CD4-positive, CD25-positive, alpha-beta regulatory T cell (primary cell): ENCODE measurements at regions not wholly inside any gene's neighbourhood (a gene's known extent, or its start where the extent isn't known, plus 50 kb on each side); places are given as distances from the start of the nearest gene placed in this dataset.
"Not testable (repeated sequence)": the region's sequence is repeated elsewhere in the genome, so short reads cannot be mapped to it uniquely, and the experiment has no call there.

ENCODE experiments used
- ATAC-seq, 2 donors: fragments of 150-1000 bp; cut with Tn5 transposase; one replicate each; pipeline ENCODE4 v1.10.0; 2021; ENCODE audit warnings: low read depth in 2 of 2, moderate number of reproducible peaks in 2 of 2, moderate library complexity in 1 of 2
- DNase-seq, 3 donors: peaks; one replicate each; pipeline versions ENCODE4 v3.0.0 to v3.0.0-alpha.2; 2012 to 2022; ENCODE audit warnings: mixed read lengths in 1 of 3
- H3K27ac ChIP-seq: one replicate; pipeline ENCODE4 v1.7.0; 2013; ENCODE audit warnings: mild to moderate bottlenecking, low read length; ENCODE audit not compliant: insufficient read depth, poor library complexity, severe bottlenecking
- H3K27me3 ChIP-seq: one replicate; pipeline ENCODE4 v1.7.0; 2013; ENCODE audit warnings: low read length; ENCODE audit not compliant: control insufficient read depth, insufficient read depth
- H3K36me3 ChIP-seq: one replicate; pipeline ENCODE4 v1.7.0; 2013; ENCODE audit warnings: mild to moderate bottlenecking, low read length, moderate library complexity; ENCODE audit not compliant: control insufficient read depth, insufficient read depth
- H3K4me1 ChIP-seq: 2 replicates; pipeline ENCODE4 v1.7.0; 2013; ENCODE audit warnings: mild to moderate bottlenecking, low read length; ENCODE audit not compliant: insufficient read depth, control insufficient read depth, poor library complexity, severe bottlenecking
- H3K4me3 ChIP-seq: one replicate; pipeline ENCODE4 v1.7.0; 2013; ENCODE audit warnings: low read depth, mild to moderate bottlenecking, low read length, moderate library complexity
- H3K9me3 ChIP-seq, 2 experiments: 1 replicate in 1 of 2; 2 replicates in 1 of 2; pipeline ENCODE4 v1.7.0; 2013; ENCODE audit warnings: low read length in 2 of 2, mild to moderate bottlenecking in 1 of 2, moderate library complexity in 1 of 2; ENCODE audit not compliant: control insufficient read depth in 2 of 2
- H3K27ac Mint-ChIP-seq, 3 donors: one replicate each; pipeline ENCODE4 v1.8.0; 2020 to 2022; ENCODE audit warnings: mild to moderate bottlenecking in 3 of 3, mixed read lengths in 3 of 3, moderate library complexity in 2 of 3
- H3K27me3 Mint-ChIP-seq: one replicate; pipeline ENCODE4 v1.8.0; 2022; ENCODE audit warnings: mild to moderate bottlenecking, mixed read lengths
- H3K36me3 Mint-ChIP-seq: one replicate; pipeline ENCODE4 v1.8.0; 2020; ENCODE audit warnings: mixed read lengths
- H3K4me1 Mint-ChIP-seq, 4 donors: one replicate each; pipeline ENCODE4 v1.8.0; 2020 to 2022; ENCODE audit warnings: mixed read lengths in 4 of 4, mild to moderate bottlenecking in 1 of 4
- H3K4me3 Mint-ChIP-seq, 4 donors: one replicate each; pipeline ENCODE4 v1.8.0; 2020 to 2022; ENCODE audit warnings: mild to moderate bottlenecking in 4 of 4, mixed read lengths in 4 of 4, moderate library complexity in 3 of 4
- H3K9me3 Mint-ChIP-seq, 7 donors: one replicate each; pipeline ENCODE4 v1.8.0; 2020 to 2022; ENCODE audit warnings: mixed read lengths in 7 of 7, mild to moderate bottlenecking in 3 of 7, moderate library complexity in 2 of 7

DNA sequence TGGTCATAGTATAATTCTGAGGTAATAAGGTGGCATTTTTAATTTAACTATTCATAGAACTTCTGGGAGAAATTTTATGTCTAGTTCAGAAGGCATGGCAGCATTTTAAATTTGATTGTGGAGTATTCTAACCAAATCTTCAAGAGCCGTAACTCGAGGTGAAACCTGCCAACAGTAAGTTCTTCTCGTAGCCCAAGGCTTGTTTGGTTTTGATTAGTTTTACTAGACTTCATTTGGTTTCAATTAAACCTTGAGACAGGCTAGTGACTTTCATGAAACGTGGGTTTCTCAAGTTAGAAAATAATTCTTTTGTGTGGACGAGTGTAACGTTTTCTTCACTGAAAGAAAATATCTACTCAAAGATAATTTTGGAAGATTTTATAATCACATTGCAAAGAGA is 395.5 kb downstream of the USP25 start:
- Histone ChIP-seq H3K4me3 (no peak overlapping the region), H3K4me1 (no peaks in the 10 kb centered on the region), H3K36me3 (no peaks in the 10 kb centered on the region), H3K27ac (no peak overlapping the region), H3K9me3 (no peaks in the 10 kb centered on the region), H3K27me3 (no peaks in the 10 kb centered on the region)
- no peak for ATAC-seq
- H3K9me3 Mint-ChIP-seq, result peaks cover 0 to 8% (median 4%) of the 10 kb centered on the region in 7 donors
- no peaks in the 10 kb centered on the region for H3K4me1 Mint-ChIP-seq
- no peaks in the 10 kb centered on the region for H3K36me3 Mint-ChIP-seq
- H3K4me3 Mint-ChIP-seq, result no peak overlapping the region
- H3K27ac Mint-ChIP-seq, result no peak overlapping the region
- no peaks in the 10 kb centered on the region for H3K27me3 Mint-ChIP-seq
- no peak for DNase-seq

DNA sequence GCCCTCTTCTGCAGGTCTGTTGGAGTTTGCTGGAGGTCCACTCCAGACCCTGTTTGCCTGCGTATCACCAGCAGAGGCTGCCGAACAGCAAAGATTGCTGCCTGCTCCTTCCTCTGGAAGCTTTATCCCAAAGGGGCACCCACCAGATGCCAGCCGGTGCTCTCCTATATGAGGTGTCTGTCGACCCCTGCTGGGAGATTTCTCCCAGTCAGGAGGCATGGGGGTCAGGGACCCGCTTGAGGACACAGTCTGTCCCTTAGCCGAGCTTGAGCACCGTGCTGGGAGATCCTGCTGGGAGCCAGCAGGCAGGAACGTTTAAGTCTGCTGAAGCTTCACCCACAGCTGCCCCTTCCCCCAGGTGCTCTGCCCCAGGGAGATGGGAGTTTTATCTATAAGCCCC is 402.7 kb downstream of the USP25 start:
- H3K36me3 ChIP-seq, H3K4me1 Mint-ChIP-seq, DNase-seq, H3K4me1 ChIP-seq, H3K36me3 Mint-ChIP-seq, H3K4me3 ChIP-seq, H3K27me3 ChIP-seq, H3K27ac Mint-ChIP-seq, H3K9me3 ChIP-seq, H3K27me3 Mint-ChIP-seq, ATAC-seq, H3K27ac ChIP-seq: not testable (repeated sequence)
- Mint-ChIP-seq H3K9me3 (peaks cover 0 to 16% (median 5%) of the 10 kb centered on the region in 7 donors), H3K4me3 (peak overlapping the region in 1 of 4 donors; percentile 49)

DNA sequence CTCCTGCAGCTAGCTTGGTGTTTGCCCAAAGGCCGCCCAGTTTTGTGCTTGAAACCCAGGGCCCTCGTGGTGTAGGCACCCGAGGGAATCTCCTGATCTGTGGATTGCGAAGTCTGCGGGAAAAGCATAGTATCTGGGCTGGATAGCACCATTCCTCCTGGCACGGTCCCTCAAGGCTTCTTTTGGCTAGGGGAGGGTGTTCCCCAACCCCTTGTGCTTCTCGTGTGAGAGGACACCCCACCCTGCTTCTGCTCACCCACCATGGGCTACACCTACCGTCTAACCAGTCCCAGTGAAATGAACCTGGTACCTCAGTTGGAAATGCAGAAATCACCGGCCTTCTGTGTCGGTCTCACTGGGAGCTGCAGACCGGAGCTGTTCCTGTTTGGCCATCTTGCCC is 403.5 kb downstream of the USP25 start:
- Histone ChIP-seq H3K27me3 (no peaks in the 10 kb centered on the region), H3K27ac (no peak overlapping the region), H3K4me1 (no peaks in the 10 kb centered on the region), H3K36me3 (no peaks in the 10 kb centered on the region), H3K4me3 (no peak overlapping the region), H3K9me3 (peaks cover 0 to 2% of the 10 kb centered on the region in 2 experiments)
- ATAC-seq (no peak), DNase-seq (no peak)
- Mint-ChIP-seq H3K36me3 (no peaks in the 10 kb centered on the region), H3K4me1 (no peaks in the 10 kb centered on the region), H3K9me3 (peaks cover 0 to 16% (median 5%) of the 10 kb centered on the region in 7 donors), H3K4me3 (no peak overlapping the region), H3K27ac (no peak overlapping the region), H3K27me3 (no peaks in the 10 kb centered on the region)

- H3K4me3 ChIP-seq, result no peak overlapping the region
- no peaks in the 10 kb centered on the region for H3K27me3 Mint-ChIP-seq
- no peaks in the 10 kb centered on the region for H3K36me3 ChIP-seq
- H3K4me1 ChIP-seq, result no peaks in the 10 kb centered on the region
- H3K9me3 Mint-ChIP-seq, result peaks cover 0 to 16% (median 5%) of the 10 kb centered on the region in 7 donors
- no peaks in the 10 kb centered on the region for H3K27me3 ChIP-seq
- DNase-seq (no peak), ATAC-seq (no peak)
- no peak overlapping the region for H3K27ac Mint-ChIP-seq
- H3K9me3 ChIP-seq, result peaks cover 0 to 2% of the 10 kb centered on the region in 2 experiments
- H3K4me3 Mint-ChIP-seq, result no peak overlapping the region
- H3K27ac ChIP-seq, result no peak overlapping the region
- H3K4me1 Mint-ChIP-seq, result no peaks in the 10 kb centered on the region
- no peaks in the 10 kb centered on the region for H3K36me3 Mint-ChIP-seq
Observed at GRCh38 chr21:16134134-16134533, 404.4 kb downstream of the USP25 start.

- H3K27me3 Mint-ChIP-seq, result no peaks in the 10 kb centered on the region
Observed at GRCh38 chr21:16137106-16137505, 407.3 kb downstream of the USP25 start.

GRCh38 chr21:16145052-16145451 is 415.3 kb downstream of the USP25 start:
- no peaks in the 10 kb centered on the region for H3K27me3 ChIP-seq
- H3K4me1 ChIP-seq, result no peaks in the 10 kb centered on the region
- no peaks in the 10 kb centered on the region for H3K27me3 Mint-ChIP-seq
- ATAC-seq (no peak), DNase-seq (no peak)
- no peaks in the 10 kb centered on the region for H3K4me1 Mint-ChIP-seq
- no peak overlapping the region for H3K4me3 ChIP-seq
- H3K9me3 Mint-ChIP-seq, result peaks cover 0 to 6% (median 3%) of the 10 kb centered on the region in 7 donors
- H3K27ac Mint-ChIP-seq, result no peak overlapping the region
- no peak overlapping the region for H3K27ac ChIP-seq
- no peaks in the 10 kb centered on the region for H3K36me3 Mint-ChIP-seq
- H3K4me3 Mint-ChIP-seq, result no peak overlapping the region
- no peaks in the 10 kb centered on the region for H3K9me3 ChIP-seq
- no peaks in the 10 kb centered on the region for H3K36me3 ChIP-seq

More at GRCh38 chr21:16137106-16137505, 407.3 kb downstream of the USP25 start:
- H3K4me1 Mint-ChIP-seq, result no peaks in the 10 kb centered on the region
- ATAC-seq (no peak), DNase-seq (no peak)
- peaks cover 0 to 9% (median 2%) of the 10 kb centered on the region in 7 donors for H3K9me3 Mint-ChIP-seq
- peaks cover 0 to 2% of the 10 kb centered on the region in 2 experiments for H3K9me3 ChIP-seq
- H3K36me3 Mint-ChIP-seq, result no peaks in the 10 kb centered on the region
- no peak overlapping the region for H3K4me3 ChIP-seq
- H3K4me1 ChIP-seq, result no peaks in the 10 kb centered on the region
- no peaks in the 10 kb centered on the region for H3K36me3 ChIP-seq
- no peak overlapping the region for H3K27ac ChIP-seq
- H3K27ac Mint-ChIP-seq, result no peak overlapping the region
- no peak overlapping the region for H3K4me3 Mint-ChIP-seq
- no peaks in the 10 kb centered on the region for H3K27me3 ChIP-seq

DNA sequence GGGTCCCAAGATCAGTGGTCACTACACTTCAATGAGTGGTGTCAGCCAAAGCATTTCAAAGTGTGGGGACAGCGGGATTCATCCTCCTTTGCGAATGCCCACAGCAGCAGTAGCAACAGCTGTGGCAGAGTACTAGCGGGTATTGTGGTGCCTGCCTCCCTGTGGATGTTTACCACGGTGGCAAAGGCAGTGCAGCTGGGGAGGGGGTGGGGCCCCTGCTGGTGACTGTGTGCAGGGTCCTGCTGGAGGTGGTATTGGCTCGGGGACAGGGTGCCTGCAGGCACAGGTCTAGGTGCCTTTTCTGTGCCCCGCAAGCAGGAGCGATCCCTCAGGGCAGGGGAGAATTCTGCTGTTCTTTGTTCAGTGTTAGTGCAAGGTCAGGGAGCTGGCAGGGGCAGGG is 415.7 kb downstream of the USP25 start:
- H3K27me3 ChIP-seq, result no peaks in the 10 kb centered on the region
- DNase-seq (no peak), ATAC-seq (no peak)
- Mint-ChIP-seq H3K4me3 (no peak overlapping the region), H3K4me1 (no peaks in the 10 kb centered on the region), H3K27me3 (no peaks in the 10 kb centered on the region), H3K9me3 (peaks cover 0 to 6% (median 3%) of the 10 kb centered on the region in 7 donors), H3K36me3 (no peaks in the 10 kb centered on the region), H3K27ac (no peak overlapping the region)
- H3K36me3 ChIP-seq, result no peaks in the 10 kb centered on the region
- no peaks in the 10 kb centered on the region for H3K9me3 ChIP-seq
- no peak overlapping the region for H3K4me3 ChIP-seq
- H3K27ac ChIP-seq, result no peak overlapping the region
- no peaks in the 10 kb centered on the region for H3K4me1 ChIP-seq

- no peaks in the 10 kb centered on the region for H3K27me3 ChIP-seq
- no peak overlapping the region for H3K4me3 ChIP-seq
- H3K36me3 Mint-ChIP-seq, result no peaks in the 10 kb centered on the region
- H3K27me3 Mint-ChIP-seq, result no peaks in the 10 kb centered on the region
- DNase-seq, result no peak
- no peaks in the 10 kb centered on the region for H3K9me3 ChIP-seq
- H3K36me3 ChIP-seq, result no peaks in the 10 kb centered on the region
- ATAC-seq, result no peak
- H3K4me1 ChIP-seq, result no peaks in the 10 kb centered on the region
- H3K27ac ChIP-seq, result no peak overlapping the region
- no peaks in the 10 kb centered on the region for H3K4me1 Mint-ChIP-seq
- no peak overlapping the region for H3K27ac Mint-ChIP-seq
- H3K9me3 Mint-ChIP-seq, result peaks cover 0 to 2% (median 0%) of the 10 kb centered on the region in 7 donors
- no peak overlapping the region for H3K4me3 Mint-ChIP-seq
Observed at GRCh38 chr21:16154321-16154720, 424.5 kb downstream of the USP25 start.
